H1 (cell line): ENCODE measurements at regions not wholly inside any gene's neighbourhood (a gene's known extent, or its start where the extent isn't known, plus 50 kb on each side); places are given as distances from the start of the nearest gene placed in this dataset.

Experiments
- JUND ChIP-seq: IDR thresholded peaks from 2 replicates; pipeline ENCODE4 v1.6.1; 2011; ENCODE audit warnings: mild to moderate bottlenecking, improper control_type of control experiment, low read length
- YY1 ChIP-seq: IDR thresholded peaks from 2 replicates; pipeline ENCODE4 v1.6.1; 2011; ENCODE audit warnings: low read depth, mild to moderate bottlenecking, low read length
- TF ChIP-seq, protein P1 (sequence below), 3 experiments: IDR thresholded peaks; 1 replicate in 2 of 3; 2 replicates in 1 of 3; pipeline versions ENCODE4 v1.5.1 to v1.6.1; 2011; ENCODE audit warnings: low read length in 3 of 3, mild to moderate bottlenecking in 3 of 3, inconsistent platforms in 2 of 3, low read depth in 1 of 3, moderate library complexity in 1 of 3; ENCODE audit not compliant: insufficient read depth in 1 of 3; ENCODE audit errors: control extremely low read depth in 1 of 3

DNA sequence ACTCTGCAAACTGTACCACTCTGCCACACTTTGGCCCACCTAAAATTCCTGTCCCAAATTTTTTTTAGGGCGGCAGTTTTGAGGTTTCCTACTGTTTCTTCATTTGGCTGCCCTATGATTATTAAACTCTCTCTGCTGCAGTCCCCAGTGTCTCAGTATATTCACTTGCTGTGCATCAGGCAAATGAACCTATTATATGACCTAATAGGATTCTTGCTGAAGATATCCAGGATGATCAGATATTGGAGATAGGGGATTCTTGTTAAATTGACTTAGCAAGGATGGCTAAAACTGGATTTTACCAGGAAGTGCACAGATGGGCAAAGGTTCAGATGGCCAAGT lies 410.8 kb upstream of the DDI1 start:
- TF ChIP-seq, protein P1, sequence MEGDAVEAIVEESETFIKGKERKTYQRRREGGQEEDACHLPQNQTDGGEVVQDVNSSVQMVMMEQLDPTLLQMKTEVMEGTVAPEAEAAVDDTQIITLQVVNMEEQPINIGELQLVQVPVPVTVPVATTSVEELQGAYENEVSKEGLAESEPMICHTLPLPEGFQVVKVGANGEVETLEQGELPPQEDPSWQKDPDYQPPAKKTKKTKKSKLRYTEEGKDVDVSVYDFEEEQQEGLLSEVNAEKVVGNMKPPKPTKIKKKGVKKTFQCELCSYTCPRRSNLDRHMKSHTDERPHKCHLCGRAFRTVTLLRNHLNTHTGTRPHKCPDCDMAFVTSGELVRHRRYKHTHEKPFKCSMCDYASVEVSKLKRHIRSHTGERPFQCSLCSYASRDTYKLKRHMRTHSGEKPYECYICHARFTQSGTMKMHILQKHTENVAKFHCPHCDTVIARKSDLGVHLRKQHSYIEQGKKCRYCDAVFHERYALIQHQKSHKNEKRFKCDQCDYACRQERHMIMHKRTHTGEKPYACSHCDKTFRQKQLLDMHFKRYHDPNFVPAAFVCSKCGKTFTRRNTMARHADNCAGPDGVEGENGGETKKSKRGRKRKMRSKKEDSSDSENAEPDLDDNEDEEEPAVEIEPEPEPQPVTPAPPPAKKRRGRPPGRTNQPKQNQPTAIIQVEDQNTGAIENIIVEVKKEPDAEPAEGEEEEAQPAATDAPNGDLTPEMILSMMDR (IDR thresholded peaks at IDR 0.05; ENCODE audit: control extremely low read depth in 1 of 3, insufficient read depth in 1 of 3, low read depth in 1 of 3, low read length in 3 of 3), result no peak
- TF ChIP-seq JUND, result no peak
- TF ChIP-seq YY1, result no peak
